GM12892 (cell line): ENCODE measurements at regions not wholly inside any gene's neighbourhood (a gene's known extent, or its start where the extent isn't known, plus 50 kb on each side); places are given as distances from the start of the nearest gene placed in this dataset.

Experiments
- POLR2A ChIP-seq: IDR thresholded peaks from 2 replicates; pipeline ENCODE4 v1.6.1; 2011; ENCODE audit warnings: low read depth, low read length, control low read depth
- POLR2AphosphoS5 ChIP-seq: IDR thresholded peaks from 2 replicates; pipeline ENCODE4 v1.6.1; 2011; ENCODE audit warnings: low read depth, low read length, control low read depth

DNA sequence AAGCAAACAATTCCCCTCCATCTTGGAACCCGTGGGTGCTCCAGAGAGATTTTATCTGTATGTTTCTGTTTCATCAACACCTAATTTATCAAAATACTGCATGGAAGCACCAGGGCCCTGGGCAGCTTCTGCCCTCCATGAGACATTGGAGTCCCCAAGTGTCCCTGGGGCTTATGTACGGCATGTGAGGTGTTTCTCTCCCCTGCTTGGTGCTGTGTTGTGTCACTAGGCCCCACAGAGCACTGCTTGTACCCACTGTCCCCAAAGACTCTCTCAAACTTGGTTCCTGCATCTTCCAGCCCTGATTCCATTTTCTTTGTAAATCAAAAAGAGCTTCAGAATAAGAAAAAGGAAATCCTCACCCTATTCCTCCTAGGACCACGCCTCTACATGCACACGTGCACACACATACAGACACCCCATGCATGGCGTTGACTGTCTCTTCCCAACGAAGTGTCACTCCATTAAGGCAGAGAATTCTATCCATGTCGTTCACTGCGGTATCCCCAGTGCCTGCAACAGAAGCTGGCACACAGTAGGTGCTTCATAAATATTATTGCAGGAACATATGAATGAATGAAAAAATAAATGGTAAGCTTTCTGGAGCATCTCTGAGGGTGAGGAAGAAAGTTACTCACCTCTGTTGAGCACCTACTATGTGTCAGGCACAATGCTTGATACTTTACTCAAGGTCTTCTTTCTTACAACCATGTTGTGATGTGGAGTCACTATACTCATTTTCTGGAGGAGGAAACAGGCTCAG is 191.6 kb downstream of the DICER1 start:
- TF ChIP-seq POLR2A (no peak), POLR2AphosphoS5 (no peak)
